ENCODE measurements at regions not wholly inside any gene's neighbourhood (a gene's known extent, or its start where the extent isn't known, plus 50 kb on each side); places are given as distances from the start of the nearest gene placed in this dataset.

DNA sequence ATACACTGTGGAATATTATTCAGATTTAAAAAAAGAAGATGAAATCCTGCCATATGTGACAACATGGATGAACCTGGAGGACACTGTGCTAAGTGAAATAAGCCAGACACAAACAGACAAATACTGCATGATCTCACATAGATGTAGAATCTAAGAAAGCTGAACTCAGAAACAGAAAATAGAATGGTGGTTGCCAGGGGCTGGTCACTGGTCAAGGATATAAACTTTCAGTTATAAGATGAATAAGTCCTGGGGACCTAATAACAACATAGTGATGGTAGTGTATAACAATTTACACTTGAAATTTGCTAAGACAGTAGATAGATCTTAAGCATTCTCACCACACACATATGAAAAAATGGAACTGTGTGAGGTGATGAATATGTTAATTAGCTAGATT lies 161.3 kb upstream of the TMCC3 start:
- no peak for TF ChIP-seq TAF1 (IDR thresholded peaks at IDR 0.05; ENCODE audit: borderline replicate concordance, insufficient read depth, low read length)
- TF ChIP-seq, protein P1, sequence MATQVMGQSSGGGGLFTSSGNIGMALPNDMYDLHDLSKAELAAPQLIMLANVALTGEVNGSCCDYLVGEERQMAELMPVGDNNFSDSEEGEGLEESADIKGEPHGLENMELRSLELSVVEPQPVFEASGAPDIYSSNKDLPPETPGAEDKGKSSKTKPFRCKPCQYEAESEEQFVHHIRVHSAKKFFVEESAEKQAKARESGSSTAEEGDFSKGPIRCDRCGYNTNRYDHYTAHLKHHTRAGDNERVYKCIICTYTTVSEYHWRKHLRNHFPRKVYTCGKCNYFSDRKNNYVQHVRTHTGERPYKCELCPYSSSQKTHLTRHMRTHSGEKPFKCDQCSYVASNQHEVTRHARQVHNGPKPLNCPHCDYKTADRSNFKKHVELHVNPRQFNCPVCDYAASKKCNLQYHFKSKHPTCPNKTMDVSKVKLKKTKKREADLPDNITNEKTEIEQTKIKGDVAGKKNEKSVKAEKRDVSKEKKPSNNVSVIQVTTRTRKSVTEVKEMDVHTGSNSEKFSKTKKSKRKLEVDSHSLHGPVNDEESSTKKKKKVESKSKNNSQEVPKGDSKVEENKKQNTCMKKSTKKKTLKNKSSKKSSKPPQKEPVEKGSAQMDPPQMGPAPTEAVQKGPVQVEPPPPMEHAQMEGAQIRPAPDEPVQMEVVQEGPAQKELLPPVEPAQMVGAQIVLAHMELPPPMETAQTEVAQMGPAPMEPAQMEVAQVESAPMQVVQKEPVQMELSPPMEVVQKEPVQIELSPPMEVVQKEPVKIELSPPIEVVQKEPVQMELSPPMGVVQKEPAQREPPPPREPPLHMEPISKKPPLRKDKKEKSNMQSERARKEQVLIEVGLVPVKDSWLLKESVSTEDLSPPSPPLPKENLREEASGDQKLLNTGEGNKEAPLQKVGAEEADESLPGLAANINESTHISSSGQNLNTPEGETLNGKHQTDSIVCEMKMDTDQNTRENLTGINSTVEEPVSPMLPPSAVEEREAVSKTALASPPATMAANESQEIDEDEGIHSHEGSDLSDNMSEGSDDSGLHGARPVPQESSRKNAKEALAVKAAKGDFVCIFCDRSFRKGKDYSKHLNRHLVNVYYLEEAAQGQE (IDR thresholded peaks at IDR 0.05; ENCODE audit: insufficient read depth in 1 of 2, low read depth in 2 of 2, low read length in 2 of 2): no peak
- TF ChIP-seq SIN3A (IDR thresholded peaks at IDR 0.05; ENCODE audit: borderline replicate concordance, insufficient read depth, low read length): no peak
- TF ChIP-seq POLR2AphosphoS5 (IDR thresholded peaks at IDR 0.05; ENCODE audit: low read depth, low read length): no peak
- TF ChIP-seq FOXP2 (optimal IDR thresholded peaks at IDR 0.05; ENCODE audit: borderline replicate concordance, extremely low read depth, extremely low read length, insufficient read depth): no peak

Measured in PFSK-1 (cell line).